Caco-2 (cell line): ENCODE measurements at regions not wholly inside any gene's neighbourhood (a gene's known extent, or its start where the extent isn't known, plus 50 kb on each side); places are given as distances from the start of the nearest gene placed in this dataset.

Experiments
- BruUV-seq: library from RNA; stranded (reverse); fragments of 400-500 nt; replicated peaks from 2 replicates; lab custom pipeline; 2021; lab: Mats Ljungman, UMichigan
- CTCF ChIA-PET: fragments of 300-600 bp; sonication (Branson Sonifier 250); formaldehyde crosslinking; loops from one replicate; lab custom pipeline; 2022; ENCODE audit warnings: antibody characterized with exemption; lab: Charles Lee
- POLR2A ChIA-PET: fragments of 300-600 bp; sonication (Branson Sonifier 250); formaldehyde crosslinking; loops from one replicate; lab custom pipeline; 2022; ENCODE audit warnings: antibody characterized with exemption; lab: Charles Lee
- DNase-seq, 2 experiments: peaks; one replicate each; pipeline versions ENCODE4 v3.0.0 to v3.0.0-alpha.2; 2020 to 2022
- H3K27me3 ChIP-seq: replicated peaks from 2 replicates; pipeline ENCODE4 v1.6.0; 2011; ENCODE audit warnings: low read length; ENCODE audit not compliant: control insufficient read depth, insufficient read depth
- H3K36me3 ChIP-seq: 2 replicates; pipeline ENCODE4 v1.5.1; 2011; ENCODE audit warnings: low read length; ENCODE audit not compliant: control insufficient read depth, insufficient read depth
- H3K4me1 ChIP-seq: fragments of 250-450 bp; sonication (Bioruptor Pico); 2 replicates; pipeline ENCODE4 v1.5.1; 2020; ENCODE audit warnings: mild to moderate bottlenecking
- H3K4me3 ChIP-seq: 2 replicates; pipeline ENCODE4 v1.5.1; 2011; ENCODE audit warnings: low read depth, mild to moderate bottlenecking, control low read depth, low read length
- H3K9me3 ChIP-seq: fragments of 250-450 bp; sonication (Bioruptor Pico); 2 replicates; pipeline ENCODE4 v1.5.1; 2020; ENCODE audit warnings: mild to moderate bottlenecking, moderate library complexity
- H3K27ac Mint-ChIP-seq: one replicate; pipeline ENCODE4 v1.8.0; 2022; ENCODE audit warnings: mixed read lengths; ENCODE audit not compliant: unreplicated experiment
- H3K27me3 Mint-ChIP-seq: one replicate; pipeline ENCODE4 v1.8.0; 2022; ENCODE audit warnings: mixed read lengths; ENCODE audit not compliant: insufficient read depth, unreplicated experiment
- H3K36me3 Mint-ChIP-seq: one replicate; pipeline ENCODE4 v1.8.0; 2022; ENCODE audit warnings: mild to moderate bottlenecking, mixed read lengths; ENCODE audit not compliant: insufficient read depth, unreplicated experiment
- H3K4me1 Mint-ChIP-seq: one replicate; pipeline ENCODE4 v1.8.0; 2022; ENCODE audit warnings: low read depth, mixed read lengths; ENCODE audit not compliant: unreplicated experiment
- H3K4me3 Mint-ChIP-seq: one replicate; pipeline ENCODE4 v1.8.0; 2022; ENCODE audit warnings: mild to moderate bottlenecking, moderate library complexity, mixed read lengths; ENCODE audit not compliant: unreplicated experiment
- H3K9me3 Mint-ChIP-seq: one replicate; pipeline ENCODE4 v1.8.0; 2022; ENCODE audit warnings: mixed read lengths; ENCODE audit not compliant: unreplicated experiment
- intact Hi-C: fragments of 100-400 bp; cut with micrococcal nuclease; formaldehyde crosslinking; loops from one replicate; pipeline ENCODE4 v1.10.0; 2022; ENCODE audit not compliant: unreplicated experiment
- TF ChIP-seq, protein P1 (sequence below), 2 experiments: fragments of 200-600 bp in 1 of 2; IDR thresholded peaks; 1 replicate in 1 of 2; 2 replicates in 1 of 2; pipeline versions ENCODE4 v1.5.1 to v1.8.0; 2011 to 2022; ENCODE audit warnings: antibody characterized with exemption in 1 of 2, control low read depth in 1 of 2, inconsistent platforms in 1 of 2, low read depth in 1 of 2, low read length in 1 of 2, mild to moderate bottlenecking in 1 of 2, moderate library complexity in 1 of 2; ENCODE audit not compliant: insufficient read depth in 1 of 2, severe bottlenecking in 1 of 2, unreplicated experiment in 1 of 2

DNA sequence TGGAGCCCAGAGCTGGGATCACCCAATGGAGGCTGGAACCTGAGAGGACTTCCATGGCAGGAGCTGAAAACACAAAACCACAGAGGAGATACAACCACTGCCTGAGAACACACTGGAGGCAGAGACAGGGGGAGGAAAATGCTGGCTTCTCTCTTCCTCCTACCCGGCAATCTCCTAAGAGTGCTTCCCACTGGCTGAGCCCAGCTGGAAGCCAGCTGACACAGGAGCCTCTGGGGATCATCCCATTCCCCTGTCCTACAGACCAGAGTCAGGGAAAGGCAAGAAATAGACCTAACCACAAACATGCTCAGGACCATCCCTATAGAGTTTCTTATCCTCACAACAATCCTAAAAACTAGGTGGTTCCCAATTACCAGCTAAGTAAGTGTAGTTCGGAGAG is 112.4 kb upstream of the CDH5 start:
- H3K9me3 Mint-ChIP-seq, result no peaks in the 10 kb centered on the region
- CTCF ChIA-PET, result no interaction called here
- Histone ChIP-seq H3K36me3 (no peaks in the 10 kb centered on the region), H3K9me3 (no peaks in the 10 kb centered on the region), H3K27me3 (no peaks in the 10 kb centered on the region), H3K4me1 (no peaks in the 10 kb centered on the region), H3K4me3 (no peak overlapping the region)
- TF ChIP-seq, protein P1, sequence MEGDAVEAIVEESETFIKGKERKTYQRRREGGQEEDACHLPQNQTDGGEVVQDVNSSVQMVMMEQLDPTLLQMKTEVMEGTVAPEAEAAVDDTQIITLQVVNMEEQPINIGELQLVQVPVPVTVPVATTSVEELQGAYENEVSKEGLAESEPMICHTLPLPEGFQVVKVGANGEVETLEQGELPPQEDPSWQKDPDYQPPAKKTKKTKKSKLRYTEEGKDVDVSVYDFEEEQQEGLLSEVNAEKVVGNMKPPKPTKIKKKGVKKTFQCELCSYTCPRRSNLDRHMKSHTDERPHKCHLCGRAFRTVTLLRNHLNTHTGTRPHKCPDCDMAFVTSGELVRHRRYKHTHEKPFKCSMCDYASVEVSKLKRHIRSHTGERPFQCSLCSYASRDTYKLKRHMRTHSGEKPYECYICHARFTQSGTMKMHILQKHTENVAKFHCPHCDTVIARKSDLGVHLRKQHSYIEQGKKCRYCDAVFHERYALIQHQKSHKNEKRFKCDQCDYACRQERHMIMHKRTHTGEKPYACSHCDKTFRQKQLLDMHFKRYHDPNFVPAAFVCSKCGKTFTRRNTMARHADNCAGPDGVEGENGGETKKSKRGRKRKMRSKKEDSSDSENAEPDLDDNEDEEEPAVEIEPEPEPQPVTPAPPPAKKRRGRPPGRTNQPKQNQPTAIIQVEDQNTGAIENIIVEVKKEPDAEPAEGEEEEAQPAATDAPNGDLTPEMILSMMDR (IDR thresholded peaks at IDR 0.05; ENCODE audit: insufficient read depth in 1 of 2, low read depth in 1 of 2, low read length in 1 of 2, severe bottlenecking in 1 of 2, unreplicated experiment in 1 of 2), result no peak
- BruUV-seq, result no TSS peak
- peaks cover 2% of the 10 kb centered on the region for H3K27me3 Mint-ChIP-seq
- no peaks in the 10 kb centered on the region for H3K36me3 Mint-ChIP-seq
- no peak overlapping the region for H3K27ac Mint-ChIP-seq
- no peak for DNase-seq
- intact Hi-C loops, result no loop called here
- POLR2A ChIA-PET, result no interaction called here
- no peak overlapping the region for H3K4me3 Mint-ChIP-seq
- H3K4me1 Mint-ChIP-seq, result no peaks in the 10 kb centered on the region

DNA sequence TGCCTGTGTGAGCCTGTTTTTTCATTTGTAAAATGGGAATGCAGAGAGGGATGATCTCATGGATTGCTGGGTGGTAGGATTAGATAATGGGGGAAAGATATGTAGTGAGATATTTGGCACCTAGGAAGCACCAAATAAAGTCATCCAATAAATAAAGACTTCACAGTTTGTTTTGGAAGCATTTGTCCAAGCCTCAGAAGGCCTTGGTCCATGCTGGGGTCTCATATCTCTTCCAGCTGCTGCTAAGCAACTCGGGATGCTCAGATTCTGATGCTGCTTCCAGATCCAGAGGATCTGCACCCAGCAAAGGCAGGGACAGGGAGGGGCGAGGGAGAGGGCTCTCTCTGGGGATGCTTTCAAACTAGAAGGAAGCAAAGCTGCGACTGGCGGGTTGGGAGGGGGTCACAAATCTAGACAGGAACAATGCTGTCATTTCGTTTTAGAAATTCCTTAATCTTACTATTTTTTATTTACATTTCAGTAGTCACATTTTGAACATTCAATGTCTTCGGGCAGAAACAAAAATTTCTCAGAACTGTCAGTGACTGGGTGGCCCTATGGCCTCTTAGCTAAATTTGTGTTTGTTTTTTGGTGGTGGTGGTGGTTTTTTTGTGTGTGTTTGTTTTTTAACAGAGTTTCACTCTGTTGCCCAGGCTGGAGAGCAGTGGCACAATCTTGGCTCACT is 114.9 kb upstream of the CDH5 start:
- Mint-ChIP-seq H3K4me3 (no peak overlapping the region), H3K27me3 (peaks cover 2% of the 10 kb centered on the region), H3K27ac (no peak overlapping the region), H3K4me1 (no peaks in the 10 kb centered on the region), H3K36me3 (no peaks in the 10 kb centered on the region), H3K9me3 (no peaks in the 10 kb centered on the region)
- H3K9me3 ChIP-seq, result no peaks in the 10 kb centered on the region
- H3K4me1 ChIP-seq, result no peaks in the 10 kb centered on the region
- ChIA-PET POLR2A (no interaction called here), CTCF (no interaction called here)
- no TSS peak for BruUV-seq
- no peak for DNase-seq
- H3K4me3 ChIP-seq, result no peak overlapping the region
- TF ChIP-seq, protein P1 (IDR thresholded peaks at IDR 0.05; ENCODE audit: insufficient read depth in 1 of 2, low read depth in 1 of 2, low read length in 1 of 2, severe bottlenecking in 1 of 2, unreplicated experiment in 1 of 2), result no peak
- no peaks in the 10 kb centered on the region for H3K27me3 ChIP-seq
- H3K36me3 ChIP-seq, result no peaks in the 10 kb centered on the region
- intact Hi-C loops, result no loop called here

DNA sequence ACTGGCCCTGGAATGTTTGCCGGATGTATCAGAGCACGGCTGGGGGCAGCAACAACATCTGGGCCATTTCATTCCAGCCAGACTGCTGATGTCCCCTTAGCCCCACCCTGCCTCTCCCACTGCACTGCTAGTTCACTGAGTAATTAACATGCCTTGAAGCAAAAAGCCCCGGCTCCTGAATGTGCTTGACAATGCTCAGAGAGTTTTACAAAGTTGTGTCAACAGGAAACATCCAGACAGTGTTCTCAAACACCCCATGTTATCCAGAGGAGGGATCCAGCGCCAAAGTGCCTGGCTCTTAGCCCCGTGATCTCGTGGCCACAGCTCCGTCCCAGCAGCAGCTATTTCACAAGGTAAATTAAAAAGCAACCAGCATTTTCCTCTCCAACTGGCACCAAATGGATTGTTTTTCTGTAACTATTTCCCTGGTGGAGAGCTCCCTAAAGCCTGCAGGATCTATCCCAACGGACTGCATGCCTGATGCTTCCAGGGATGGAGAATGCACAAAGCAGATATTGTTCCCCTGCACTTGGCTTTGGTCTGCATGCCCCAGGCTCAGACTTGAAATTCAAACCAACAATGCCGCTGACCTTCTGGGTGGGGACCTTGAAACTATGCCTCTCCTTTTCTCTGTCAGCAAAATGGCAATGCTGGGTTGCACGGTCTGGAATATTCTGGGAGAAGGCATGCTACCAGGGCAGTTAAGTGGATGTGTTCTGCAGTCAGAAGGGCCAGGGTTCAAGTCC is 115.6 kb upstream of the CDH5 start:
- ChIA-PET POLR2A (no interaction called here), CTCF (no interaction called here)
- H3K4me3 Mint-ChIP-seq, result no peak overlapping the region
- no peak overlapping the region for H3K27ac Mint-ChIP-seq
- H3K4me3 ChIP-seq, result no peak overlapping the region
- H3K4me1 Mint-ChIP-seq, result no peaks in the 10 kb centered on the region
- H3K9me3 ChIP-seq, result no peaks in the 10 kb centered on the region
- TF ChIP-seq, protein P1 (IDR thresholded peaks at IDR 0.05; ENCODE audit: insufficient read depth in 1 of 2, low read depth in 1 of 2, low read length in 1 of 2, severe bottlenecking in 1 of 2, unreplicated experiment in 1 of 2), result no peak
- no peaks in the 10 kb centered on the region for H3K36me3 Mint-ChIP-seq
- peaks cover 2% of the 10 kb centered on the region for H3K27me3 Mint-ChIP-seq
- no peaks in the 10 kb centered on the region for H3K9me3 Mint-ChIP-seq
- no TSS peak for BruUV-seq
- intact Hi-C loops, result no loop called here
- no peaks in the 10 kb centered on the region for H3K27me3 ChIP-seq
- H3K36me3 ChIP-seq, result no peaks in the 10 kb centered on the region
- no peak for DNase-seq
- H3K4me1 ChIP-seq, result peaks cover 5% of the 10 kb centered on the region; the same call in 1 of the 2 replicates
